GM23248 (cell line): ENCODE measurements at regions not wholly inside any gene's neighbourhood (a gene's known extent, or its start where the extent isn't known, plus 50 kb on each side); places are given as distances from the start of the nearest gene placed in this dataset.

Experiments
- DNase-seq: peaks from one replicate; pipeline ENCODE4 v3.0.0-alpha.2; 2015
- H2AFZ ChIP-seq: fragments of 200-600 bp; sonication (generic); 2 replicates; pipeline ENCODE4 v1.6.1; 2016; ENCODE audit warnings: antibody characterized with exemption
- H3F3A ChIP-seq: fragments of 200-600 bp; sonication (generic); 2 replicates; pipeline ENCODE4 v1.6.1; 2016; ENCODE audit warnings: mild to moderate bottlenecking, antibody characterized with exemption, mixed run types; ENCODE audit not compliant: insufficient read depth
- H3K27ac ChIP-seq: fragments of 200-600 bp; sonication (generic); 2 replicates; pipeline ENCODE4 v1.5.1; 2016; ENCODE audit warnings: mild to moderate bottlenecking
- H3K27me3 ChIP-seq: fragments of 200-600 bp; sonication (generic); replicated peaks from 2 replicates; pipeline ENCODE4 v1.6.1; 2016; ENCODE audit warnings: mild to moderate bottlenecking; ENCODE audit not compliant: insufficient read depth
- H3K36me3 ChIP-seq: fragments of 200-600 bp; sonication (generic); 2 replicates; pipeline ENCODE4 v1.6.1; 2016; ENCODE audit warnings: low read depth, mild to moderate bottlenecking
- H3K4me1 ChIP-seq: fragments of 200-600 bp; sonication (generic); 2 replicates; pipeline ENCODE4 v1.6.1; 2016; ENCODE audit warnings: mild to moderate bottlenecking; ENCODE audit not compliant: insufficient read depth
- H3K4me2 ChIP-seq: fragments of 200-600 bp; sonication (generic); one replicate; pipeline ENCODE4 v1.6.1; 2016; ENCODE audit warnings: mild to moderate bottlenecking; ENCODE audit not compliant: unreplicated experiment
- H3K4me3 ChIP-seq: fragments of 200-600 bp; sonication (generic); 2 replicates; pipeline ENCODE4 v1.5.1; 2016; ENCODE audit warnings: mild to moderate bottlenecking
- H3K79me2 ChIP-seq: fragments of 200-600 bp; sonication (generic); 2 replicates; pipeline ENCODE4 v1.6.1; 2016; ENCODE audit warnings: mild to moderate bottlenecking; ENCODE audit not compliant: insufficient read depth
- H3K9ac ChIP-seq: fragments of 200-600 bp; sonication (generic); 2 replicates; pipeline ENCODE4 v1.6.1; 2016; ENCODE audit warnings: mild to moderate bottlenecking
- H3K9me2 ChIP-seq: fragments of 200-600 bp; sonication (generic); 2 replicates; pipeline ENCODE4 v1.6.1; 2016; ENCODE audit warnings: mixed run types, mild to moderate bottlenecking, moderate library complexity; ENCODE audit not compliant: insufficient read depth
- H3K9me3 ChIP-seq: fragments of 200-600 bp; sonication (generic); one replicate; pipeline ENCODE4 v1.6.1; 2017; ENCODE audit warnings: low read depth
- H4K20me1 ChIP-seq: fragments of 200-600 bp; sonication (generic); 2 replicates; pipeline ENCODE4 v1.6.0; 2016; ENCODE audit not compliant: insufficient read depth
- EZH2 ChIP-seq: fragments of 200-600 bp; sonication (generic); IDR thresholded peaks from 2 replicates; pipeline ENCODE4 v1.6.1; 2018; ENCODE audit warnings: antibody characterized with exemption, mild to moderate bottlenecking; ENCODE audit not compliant: insufficient read depth, poor library complexity, severe bottlenecking
- EZH2phosphoT487 ChIP-seq: fragments of 200-600 bp; sonication (generic); IDR thresholded peaks from 2 replicates; pipeline ENCODE4 v1.6.1; 2018; ENCODE audit warnings: antibody characterized with exemption, moderate library complexity, mild to moderate bottlenecking, low read depth; ENCODE audit not compliant: insufficient read depth
- WGBS, 2 experiments: methylation state at CpG; one replicate each; pipeline ENCODE4 v1.1.6; 2015 to 2017; ENCODE audit warnings: low lambda C conversion rate in 2 of 2, low coverage in 1 of 2; ENCODE audit errors: missing lambda C conversion rate in 2 of 2; 5-methylcytosine and 5-hydroxymethylcytosine counted together
- in situ Hi-C: fragments of 300-500 bp; cut with MboI; formaldehyde crosslinking; loops from 2 replicates; pipeline ENCODE4 v1.15.0; 2020

- Histone ChIP-seq H3K27me3 (no peaks in the 10 kb centered on the region), H3K4me2 (no peak overlapping the region), H3K9ac (no peak overlapping the region), H3K79me2 (no peaks in the 10 kb centered on the region), H3K4me3 (no peak overlapping the region), H4K20me1 (no peaks in the 10 kb centered on the region), H3K9me3 (no peaks in the 10 kb centered on the region), H3K36me3 (no peaks in the 10 kb centered on the region), H3K4me1 (no peaks in the 10 kb centered on the region), H3K9me2 (no peaks in the 10 kb centered on the region), H3K27ac (no peak overlapping the region), H3F3A (no peaks in the 10 kb centered on the region), H2AFZ (no peak overlapping the region)
- in situ Hi-C loops: no loop called here
- DNase-seq: no peak
- TF ChIP-seq EZH2phosphoT487 (no peak), EZH2 (no peak)
Observed at GRCh38 chrX:148228521-148228920, 247.4 kb downstream of the FMR1NB start.

DNA sequence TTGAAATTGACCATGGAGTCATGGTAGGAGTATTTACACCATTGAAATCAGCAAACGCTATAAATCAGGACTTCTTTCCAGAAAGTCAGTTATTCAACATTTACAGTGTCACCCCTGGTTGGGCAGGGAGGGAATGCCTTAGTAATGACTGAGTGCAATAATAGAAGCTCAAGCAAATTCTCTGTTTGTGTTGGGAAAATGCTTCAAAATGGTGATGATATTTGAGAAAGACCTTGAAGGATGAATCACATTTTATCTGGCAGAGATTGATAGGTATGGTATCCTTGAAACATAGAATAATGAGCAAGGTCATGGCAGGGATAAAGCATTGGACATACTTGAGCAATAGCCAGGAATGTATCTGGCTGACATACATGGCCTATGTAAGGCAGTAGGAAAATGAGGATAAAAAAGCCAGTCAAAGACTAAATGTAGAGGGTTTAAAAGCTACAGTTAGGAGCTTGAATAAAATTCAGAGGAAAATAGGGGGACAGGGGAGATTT, 248.7 kb downstream of the FMR1NB start:
- Histone ChIP-seq H3K79me2 (no peaks in the 10 kb centered on the region), H2AFZ (no peak overlapping the region), H3K27ac (no peak overlapping the region), H3K4me3 (no peak overlapping the region), H3K27me3 (no peaks in the 10 kb centered on the region), H3K36me3 (no peaks in the 10 kb centered on the region), H3K4me2 (no peak overlapping the region), H4K20me1 (no peaks in the 10 kb centered on the region), H3K4me1 (no peaks in the 10 kb centered on the region), H3F3A (no peaks in the 10 kb centered on the region), H3K9me2 (no peaks in the 10 kb centered on the region), H3K9ac (no peak overlapping the region), H3K9me3 (no peaks in the 10 kb centered on the region)
- no peak for DNase-seq
- WGBS, 2 experiments: 10 to 13% methylated on average over 1 of the region's 1 CpG
- TF ChIP-seq EZH2phosphoT487: no peak
- no peak for TF ChIP-seq EZH2
- in situ Hi-C loops: no loop called here

- no peak overlapping the region for H3K4me2 ChIP-seq
- no peaks in the 10 kb centered on the region for H3K27me3 ChIP-seq
- no peaks in the 10 kb centered on the region for H3K4me1 ChIP-seq
- H3K36me3 ChIP-seq: no peaks in the 10 kb centered on the region
- DNase-seq: no peak
- no peaks in the 10 kb centered on the region for H3K9me3 ChIP-seq
- no peak overlapping the region for H3K27ac ChIP-seq
- no peak overlapping the region for H3K9ac ChIP-seq
- no peaks in the 10 kb centered on the region for H4K20me1 ChIP-seq
- 2 to 6% methylated on average over 4 of the region's 4 CpGs for WGBS, 2 experiments
- in situ Hi-C loops: no loop called here
- TF ChIP-seq EZH2: no peak
- no peak for TF ChIP-seq EZH2phosphoT487
- no peaks in the 10 kb centered on the region for H3K79me2 ChIP-seq
- H2AFZ ChIP-seq: no peak overlapping the region
- no peaks in the 10 kb centered on the region for H3K9me2 ChIP-seq
- H3K4me3 ChIP-seq: no peak overlapping the region
- no peaks in the 10 kb centered on the region for H3F3A ChIP-seq
Observed at GRCh38 chrX:148259990-148260389, 240.4 kb upstream of the AFF2 start.

DNA sequence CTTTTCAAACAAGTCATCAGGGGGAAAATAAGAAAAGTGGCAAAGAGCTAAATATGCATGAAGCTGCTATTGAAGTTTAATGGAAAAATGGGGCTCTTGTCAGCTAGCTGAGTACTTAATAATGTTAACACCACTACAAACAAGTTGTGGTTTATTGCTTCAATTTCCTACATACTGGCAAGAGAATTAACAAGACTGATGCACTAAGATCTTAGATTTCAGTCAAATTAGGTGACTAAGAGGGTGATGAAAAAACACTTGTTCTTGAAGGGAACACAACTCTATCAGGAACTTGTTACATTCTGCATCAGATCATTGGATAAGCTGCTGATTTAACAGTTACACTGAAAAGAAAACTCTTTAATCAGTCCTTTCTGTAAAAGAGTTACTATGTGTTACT, 234.6 kb upstream of the AFF2 start:
- in situ Hi-C loops: no loop called here
- no peak overlapping the region for H3K4me3 ChIP-seq
- no peaks in the 10 kb centered on the region for H3K9me3 ChIP-seq
- H3K27ac ChIP-seq: no peak overlapping the region
- no peaks in the 10 kb centered on the region for H3F3A ChIP-seq
- no peaks in the 10 kb centered on the region for H4K20me1 ChIP-seq
- H3K4me2 ChIP-seq: no peak overlapping the region
- H3K9me2 ChIP-seq: no peaks in the 10 kb centered on the region
- no peaks in the 10 kb centered on the region for H3K79me2 ChIP-seq
- DNase-seq: no peak
- H2AFZ ChIP-seq: no peak overlapping the region
- no peaks in the 10 kb centered on the region for H3K27me3 ChIP-seq
- TF ChIP-seq EZH2: no peak
- no peak for TF ChIP-seq EZH2phosphoT487
- no peak overlapping the region for H3K9ac ChIP-seq
- no peaks in the 10 kb centered on the region for H3K36me3 ChIP-seq
- no peaks in the 10 kb centered on the region for H3K4me1 ChIP-seq

DNA sequence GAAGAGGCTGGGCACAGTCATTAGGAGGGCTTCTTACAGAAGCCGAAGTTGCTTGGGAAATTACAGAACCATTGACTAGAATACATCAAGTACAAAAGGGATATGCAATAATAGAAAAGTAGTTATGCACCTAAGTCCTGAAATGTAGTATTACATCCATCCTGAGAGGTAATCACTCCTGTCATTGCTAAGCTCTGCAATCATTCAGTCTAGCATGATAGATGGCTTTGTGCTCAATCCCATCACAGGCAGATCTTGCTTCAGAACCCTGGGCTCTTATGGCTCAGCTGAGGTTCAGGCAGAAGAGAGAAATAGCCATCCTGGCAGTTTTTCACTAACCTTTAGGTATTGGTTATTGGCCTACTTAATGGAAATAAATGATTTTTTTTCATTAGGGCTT, 231.7 kb upstream of the AFF2 start:
- WGBS, 2 experiments: 42 to 43% methylated on average over 1 of the region's 1 CpG
- Histone ChIP-seq H3K9me3 (no peaks in the 10 kb centered on the region), H3F3A (no peaks in the 10 kb centered on the region), H3K4me3 (no peak overlapping the region), H3K9me2 (no peaks in the 10 kb centered on the region), H3K36me3 (no peaks in the 10 kb centered on the region), H4K20me1 (no peaks in the 10 kb centered on the region), H3K4me1 (no peaks in the 10 kb centered on the region), H3K79me2 (no peaks in the 10 kb centered on the region), H2AFZ (no peak overlapping the region), H3K27ac (no peak overlapping the region), H3K27me3 (no peaks in the 10 kb centered on the region), H3K4me2 (no peak overlapping the region), H3K9ac (no peak overlapping the region)
- in situ Hi-C loops: no loop called here
- no peak for DNase-seq
- TF ChIP-seq EZH2: no peak
- TF ChIP-seq EZH2phosphoT487: no peak
